ENCODE measurements at regions not wholly inside any gene's neighbourhood (a gene's known extent, or its start where the extent isn't known, plus 50 kb on each side); places are given as distances from the start of the nearest gene placed in this dataset.

DNA sequence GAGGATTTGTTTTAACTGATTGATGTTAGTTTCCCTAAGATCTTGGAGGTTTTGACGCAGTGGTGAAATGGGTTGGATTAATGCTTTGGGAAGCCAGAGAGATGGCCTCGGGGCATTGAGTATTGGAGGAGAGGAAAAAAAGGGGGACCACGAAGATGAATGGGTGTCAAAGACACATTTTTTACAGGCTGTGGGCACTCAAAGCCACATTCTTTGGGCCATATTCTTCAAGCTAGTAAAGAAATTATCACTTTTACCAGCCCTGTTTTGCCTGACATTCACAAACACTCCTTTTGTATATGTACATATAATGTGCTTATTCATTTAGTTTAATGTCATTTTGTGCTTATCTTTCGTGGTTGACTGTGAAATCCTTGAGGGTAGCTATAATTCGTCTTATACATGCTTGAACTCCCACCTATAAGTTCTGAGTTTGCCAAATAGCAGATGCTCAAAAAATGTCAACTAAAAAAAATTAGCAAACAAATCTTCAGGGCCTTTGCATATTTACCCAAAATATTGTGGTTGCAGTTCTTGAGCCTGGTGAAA, 146.3 kb downstream of the ARL6IP6 start:
- H2AFZ ChIP-seq: no peak overlapping the region
- no peaks in the 10 kb centered on the region for H3F3A ChIP-seq (replicated peaks; ENCODE audit: low read depth)
- no peak overlapping the region for H3K4me3 ChIP-seq
- no peaks in the 10 kb centered on the region; the same call in 2 of the 3 replicates for H3K4me1 Mint-ChIP-seq
- H4K20me1 ChIP-seq (replicated peaks; ENCODE audit: insufficient read depth): no peaks in the 10 kb centered on the region
- H3K36me3 ChIP-seq (ENCODE audit: insufficient read depth): peaks cover 11% of the 10 kb centered on the region; the same call in 1 of the 2 replicates
- ATAC-seq: no peak
- no peaks in the 10 kb centered on the region for H3K4me1 ChIP-seq (ENCODE audit: insufficient read depth)
- DNase-seq (ENCODE audit: low spot score): no peak
- no peak overlapping the region for H3K4me2 ChIP-seq
- no peak overlapping the region for H3K27ac Mint-ChIP-seq
- TF ChIP-seq, protein P1, sequence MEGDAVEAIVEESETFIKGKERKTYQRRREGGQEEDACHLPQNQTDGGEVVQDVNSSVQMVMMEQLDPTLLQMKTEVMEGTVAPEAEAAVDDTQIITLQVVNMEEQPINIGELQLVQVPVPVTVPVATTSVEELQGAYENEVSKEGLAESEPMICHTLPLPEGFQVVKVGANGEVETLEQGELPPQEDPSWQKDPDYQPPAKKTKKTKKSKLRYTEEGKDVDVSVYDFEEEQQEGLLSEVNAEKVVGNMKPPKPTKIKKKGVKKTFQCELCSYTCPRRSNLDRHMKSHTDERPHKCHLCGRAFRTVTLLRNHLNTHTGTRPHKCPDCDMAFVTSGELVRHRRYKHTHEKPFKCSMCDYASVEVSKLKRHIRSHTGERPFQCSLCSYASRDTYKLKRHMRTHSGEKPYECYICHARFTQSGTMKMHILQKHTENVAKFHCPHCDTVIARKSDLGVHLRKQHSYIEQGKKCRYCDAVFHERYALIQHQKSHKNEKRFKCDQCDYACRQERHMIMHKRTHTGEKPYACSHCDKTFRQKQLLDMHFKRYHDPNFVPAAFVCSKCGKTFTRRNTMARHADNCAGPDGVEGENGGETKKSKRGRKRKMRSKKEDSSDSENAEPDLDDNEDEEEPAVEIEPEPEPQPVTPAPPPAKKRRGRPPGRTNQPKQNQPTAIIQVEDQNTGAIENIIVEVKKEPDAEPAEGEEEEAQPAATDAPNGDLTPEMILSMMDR (conservative IDR thresholded peaks at IDR 0.05; ENCODE audit: low read depth in 2 of 2): no peak
- no peaks in the 10 kb centered on the region for H3K79me2 ChIP-seq (replicated peaks; ENCODE audit: insufficient read depth)
- H3K9me3 Mint-ChIP-seq: peaks cover 50% of the 10 kb centered on the region
- H3K27ac ChIP-seq (ENCODE audit: low read depth): no peak overlapping the region
- peaks cover 8% of the 10 kb centered on the region for H3K27me3 Mint-ChIP-seq (ENCODE audit: insufficient read depth, low read depth, poor library complexity)
- no peak overlapping the region for H3K4me3 Mint-ChIP-seq
- no peaks in the 10 kb centered on the region for H3K27me3 ChIP-seq (ENCODE audit: insufficient read depth)
- peaks cover 8% of the 10 kb centered on the region; the same call in 1 of the 2 replicates for H3K9me2 ChIP-seq (ENCODE audit: insufficient read depth)
- peaks cover 37% of the 10 kb centered on the region for H3K36me3 Mint-ChIP-seq (ENCODE audit: low read depth)

DNA sequence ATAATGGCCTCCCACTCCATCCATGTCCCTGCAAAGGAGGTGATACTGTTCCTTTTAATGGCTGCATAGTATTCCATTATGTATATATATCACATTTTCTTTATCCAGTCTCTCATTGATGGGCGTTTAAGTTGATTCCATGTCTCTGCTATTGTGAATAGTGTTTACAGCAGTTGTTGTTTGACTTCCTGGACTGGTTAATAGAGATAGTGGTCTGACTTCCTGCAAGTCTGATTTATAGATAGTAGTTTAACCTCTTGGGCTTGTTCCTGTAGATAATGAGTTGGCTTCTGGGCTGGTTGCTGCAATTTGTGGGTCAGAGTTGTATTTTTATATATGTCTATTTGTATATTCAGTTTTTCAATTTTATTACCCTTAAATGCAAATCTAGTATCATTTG, 145.4 kb downstream of the ARL6IP6 start:
- Histone ChIP-seq H3K79me2 (replicated peaks; ENCODE audit: insufficient read depth) (no peaks in the 10 kb centered on the region), H3K9me2 (ENCODE audit: insufficient read depth) (peaks cover 8% of the 10 kb centered on the region; the same call in 1 of the 2 replicates), H3K27me3 (ENCODE audit: insufficient read depth) (no peaks in the 10 kb centered on the region), H3K4me3 (no peak overlapping the region), H2AFZ (no peak overlapping the region), H3K36me3 (ENCODE audit: insufficient read depth) (peaks cover 11% of the 10 kb centered on the region; the same call in 1 of the 2 replicates), H3K4me1 (ENCODE audit: insufficient read depth) (no peaks in the 10 kb centered on the region; the same call in 1 of the 2 replicates), H3K4me2 (no peak overlapping the region), H3F3A (replicated peaks; ENCODE audit: low read depth) (no peaks in the 10 kb centered on the region), H3K27ac (ENCODE audit: low read depth) (no peak overlapping the region), H4K20me1 (replicated peaks; ENCODE audit: insufficient read depth) (no peaks in the 10 kb centered on the region)
- DNase-seq (ENCODE audit: low spot score): no peak
- H3K27ac Mint-ChIP-seq: no peak overlapping the region
- peaks cover 8% of the 10 kb centered on the region for H3K27me3 Mint-ChIP-seq (ENCODE audit: insufficient read depth, low read depth, poor library complexity)
- H3K36me3 Mint-ChIP-seq (ENCODE audit: low read depth): peaks cover 37% of the 10 kb centered on the region
- no peak for ATAC-seq
- no peaks in the 10 kb centered on the region; the same call in 2 of the 3 replicates for H3K4me1 Mint-ChIP-seq
- no peak overlapping the region for H3K4me3 Mint-ChIP-seq
- peaks cover 50% of the 10 kb centered on the region for H3K9me3 Mint-ChIP-seq
- TF ChIP-seq, protein P2, sequence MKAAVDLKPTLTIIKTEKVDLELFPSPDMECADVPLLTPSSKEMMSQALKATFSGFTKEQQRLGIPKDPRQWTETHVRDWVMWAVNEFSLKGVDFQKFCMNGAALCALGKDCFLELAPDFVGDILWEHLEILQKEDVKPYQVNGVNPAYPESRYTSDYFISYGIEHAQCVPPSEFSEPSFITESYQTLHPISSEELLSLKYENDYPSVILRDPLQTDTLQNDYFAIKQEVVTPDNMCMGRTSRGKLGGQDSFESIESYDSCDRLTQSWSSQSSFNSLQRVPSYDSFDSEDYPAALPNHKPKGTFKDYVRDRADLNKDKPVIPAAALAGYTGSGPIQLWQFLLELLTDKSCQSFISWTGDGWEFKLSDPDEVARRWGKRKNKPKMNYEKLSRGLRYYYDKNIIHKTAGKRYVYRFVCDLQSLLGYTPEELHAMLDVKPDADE (IDR thresholded peaks at IDR 0.05): no peak
- TF ChIP-seq EZH2 (IDR thresholded peaks at IDR 0.05; ENCODE audit: low read depth, unreplicated experiment) (no peak), CREB1 (CRISPR knock-in tag; IDR thresholded peaks at IDR 0.05; ENCODE audit: low read depth) (no peak), ZNF331 (CRISPR knock-in tag; IDR thresholded peaks at IDR 0.05; ENCODE audit: low read depth) (no peak), EZH2phosphoT487 (IDR thresholded peaks at IDR 0.05; ENCODE audit: unreplicated experiment) (no peak), JUNB (IDR thresholded peaks at IDR 0.05; ENCODE audit: unreplicated experiment) (no peak), NANOG (IDR thresholded peaks at IDR 0.05; ENCODE audit: borderline replicate concordance) (no peak), ZNF114 (CRISPR knock-in tag; IDR thresholded peaks at IDR 0.05) (no peak)
- TF ChIP-seq, protein P3, sequence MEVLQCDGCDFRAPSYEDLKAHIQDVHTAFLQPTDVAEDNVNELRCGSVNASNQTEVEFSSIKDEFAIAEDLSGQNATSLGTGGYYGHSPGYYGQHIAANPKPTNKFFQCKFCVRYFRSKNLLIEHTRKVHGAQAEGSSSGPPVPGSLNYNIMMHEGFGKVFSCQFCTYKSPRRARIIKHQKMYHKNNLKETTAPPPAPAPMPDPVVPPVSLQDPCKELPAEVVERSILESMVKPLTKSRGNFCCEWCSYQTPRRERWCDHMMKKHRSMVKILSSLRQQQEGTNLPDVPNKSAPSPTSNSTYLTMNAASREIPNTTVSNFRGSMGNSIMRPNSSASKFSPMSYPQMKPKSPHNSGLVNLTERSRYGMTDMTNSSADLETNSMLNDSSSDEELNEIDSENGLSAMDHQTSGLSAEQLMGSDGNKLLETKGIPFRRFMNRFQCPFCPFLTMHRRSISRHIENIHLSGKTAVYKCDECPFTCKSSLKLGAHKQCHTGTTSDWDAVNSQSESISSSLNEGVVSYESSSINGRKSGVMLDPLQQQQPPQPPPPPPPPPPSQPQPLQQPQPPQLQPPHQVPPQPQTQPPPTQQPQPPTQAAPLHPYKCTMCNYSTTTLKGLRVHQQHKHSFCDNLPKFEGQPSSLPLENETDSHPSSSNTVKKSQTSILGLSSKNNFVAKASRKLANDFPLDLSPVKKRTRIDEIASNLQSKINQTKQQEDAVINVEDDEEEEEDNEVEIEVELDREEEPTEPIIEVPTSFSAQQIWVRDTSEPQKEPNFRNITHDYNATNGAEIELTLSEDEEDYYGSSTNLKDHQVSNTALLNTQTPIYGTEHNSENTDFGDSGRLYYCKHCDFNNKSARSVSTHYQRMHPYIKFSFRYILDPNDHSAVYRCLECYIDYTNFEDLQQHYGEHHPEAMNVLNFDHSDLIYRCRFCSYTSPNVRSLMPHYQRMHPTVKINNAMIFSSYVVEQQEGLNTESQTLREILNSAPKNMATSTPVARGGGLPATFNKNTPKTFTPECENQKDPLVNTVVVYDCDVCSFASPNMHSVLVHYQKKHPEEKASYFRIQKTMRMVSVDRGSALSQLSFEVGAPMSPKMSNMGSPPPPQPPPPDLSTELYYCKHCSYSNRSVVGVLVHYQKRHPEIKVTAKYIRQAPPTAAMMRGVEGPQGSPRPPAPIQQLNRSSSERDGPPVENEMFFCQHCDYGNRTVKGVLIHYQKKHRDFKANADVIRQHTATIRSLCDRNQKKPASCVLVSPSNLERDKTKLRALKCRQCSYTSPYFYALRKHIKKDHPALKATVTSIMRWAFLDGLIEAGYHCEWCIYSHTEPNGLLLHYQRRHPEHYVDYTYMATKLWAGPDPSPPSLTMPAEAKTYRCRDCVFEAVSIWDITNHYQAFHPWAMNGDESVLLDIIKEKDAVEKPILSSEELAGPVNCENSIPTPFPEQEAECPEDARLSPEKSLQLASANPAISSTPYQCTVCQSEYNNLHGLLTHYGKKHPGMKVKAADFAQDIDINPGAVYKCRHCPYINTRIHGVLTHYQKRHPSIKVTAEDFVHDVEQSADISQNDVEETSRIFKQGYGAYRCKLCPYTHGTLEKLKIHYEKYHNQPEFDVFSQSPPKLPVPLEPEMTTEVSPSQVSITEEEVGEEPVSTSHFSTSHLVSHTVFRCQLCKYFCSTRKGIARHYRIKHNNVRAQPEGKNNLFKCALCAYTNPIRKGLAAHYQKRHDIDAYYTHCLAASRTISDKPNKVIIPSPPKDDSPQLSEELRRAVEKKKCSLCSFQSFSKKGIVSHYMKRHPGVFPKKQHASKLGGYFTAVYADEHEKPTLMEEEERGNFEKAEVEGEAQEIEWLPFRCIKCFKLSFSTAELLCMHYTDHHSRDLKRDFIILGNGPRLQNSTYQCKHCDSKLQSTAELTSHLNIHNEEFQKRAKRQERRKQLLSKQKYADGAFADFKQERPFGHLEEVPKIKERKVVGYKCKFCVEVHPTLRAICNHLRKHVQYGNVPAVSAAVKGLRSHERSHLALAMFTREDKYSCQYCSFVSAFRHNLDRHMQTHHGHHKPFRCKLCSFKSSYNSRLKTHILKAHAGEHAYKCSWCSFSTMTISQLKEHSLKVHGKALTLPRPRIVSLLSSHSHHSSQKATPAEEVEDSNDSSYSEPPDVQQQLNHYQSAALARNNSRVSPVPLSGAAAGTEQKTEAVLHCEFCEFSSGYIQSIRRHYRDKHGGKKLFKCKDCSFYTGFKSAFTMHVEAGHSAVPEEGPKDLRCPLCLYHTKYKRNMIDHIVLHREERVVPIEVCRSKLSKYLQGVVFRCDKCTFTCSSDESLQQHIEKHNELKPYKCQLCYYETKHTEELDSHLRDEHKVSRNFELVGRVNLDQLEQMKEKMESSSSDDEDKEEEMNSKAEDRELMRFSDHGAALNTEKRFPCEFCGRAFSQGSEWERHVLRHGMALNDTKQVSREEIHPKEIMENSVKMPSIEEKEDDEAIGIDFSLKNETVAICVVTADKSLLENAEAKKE (CRISPR knock-in tag; IDR thresholded peaks at IDR 0.05): no peak
- TF ChIP-seq, protein P1 (conservative IDR thresholded peaks at IDR 0.05; ENCODE audit: low read depth in 2 of 2): no peak

Data from GM23338 (cell line).